B cell (primary cell): ENCODE measurements at regions not wholly inside any gene's neighbourhood (a gene's known extent, or its start where the extent isn't known, plus 50 kb on each side); places are given as distances from the start of the nearest gene placed in this dataset.

Experiments used
- ATAC-seq: fragments of 200-7000 bp; cut with Tn5 transposase; one replicate; pipeline ENCODE4 v1.10.0; 2021; ENCODE audit warnings: low read depth, mild to moderate bottlenecking, moderate number of reproducible peaks, moderate library complexity
- CTCF ChIA-PET: fragments of 350-600 bp; sonication (Branson Sonifier 250); formaldehyde crosslinking; loops from one replicate; lab custom pipeline; 2021; ENCODE audit warnings: antibody characterized with exemption, inconsistent platforms; lab: Charles Lee
- POLR2A ChIA-PET: fragments of 350-600 bp; sonication (Branson Sonifier 250); formaldehyde crosslinking; loops from one replicate; lab custom pipeline; 2021; ENCODE audit warnings: antibody characterized with exemption; lab: Charles Lee
- DNase-seq: peaks from one replicate; pipeline ENCODE4 v3.0.0; 2013
- H2AFZ ChIP-seq: 2 replicates; pipeline ENCODE4 v1.6.1; 2012; ENCODE audit warnings: mild to moderate bottlenecking, low read depth, low read length; ENCODE audit not compliant: insufficient read depth, poor library complexity, severe bottlenecking
- H3K27ac ChIP-seq, 2 donors: 1 replicate in 1 of 2; 2 replicates in 1 of 2; pipeline ENCODE4 v1.5.1; 2012 to 2013; ENCODE audit warnings: low read length in 2 of 2, mild to moderate bottlenecking in 2 of 2, moderate library complexity in 1 of 2
- H3K27me3 ChIP-seq, 4 experiments: fragments of 200-600 bp in 1 of 4; sonication (generic) in 1 of 4; replicated peaks in 1 of 4; 1 replicate in 2 of 4; 2 replicates in 2 of 4; pipeline versions ENCODE4 v1.6.1 to v1.7.0; 2013 to 2016; ENCODE audit warnings: low read length in 3 of 4, mild to moderate bottlenecking in 2 of 4, mixed read lengths in 1 of 4, moderate library complexity in 1 of 4; ENCODE audit not compliant: insufficient read depth in 4 of 4, control insufficient read depth in 3 of 4; ENCODE audit errors: control extremely low read depth in 1 of 4
- H3K36me3 ChIP-seq, 2 experiments: replicated peaks in 1 of 2; 1 replicate in 1 of 2; 2 replicates in 1 of 2; pipeline versions ENCODE4 v1.6.1 to v1.7.1; 2013; ENCODE audit warnings: low read length in 1 of 2; ENCODE audit not compliant: insufficient read depth in 2 of 2, control insufficient read depth in 1 of 2; ENCODE audit errors: control extremely low read depth in 1 of 2, extremely low read depth in 1 of 2
- H3K4me1 ChIP-seq, 2 donors: fragments of 200-600 bp in 1 of 2; sonication (generic) in 1 of 2; 1 replicate in 1 of 2; 2 replicates in 1 of 2; pipeline versions ENCODE4 v1.5.1 to v1.6.1; 2013 to 2017; ENCODE audit warnings: low read length in 2 of 2; ENCODE audit not compliant: control insufficient read depth in 2 of 2, insufficient read depth in 2 of 2
- H3K4me2 ChIP-seq: replicated peaks from 2 replicates; pipeline ENCODE3; 2012; ENCODE audit warnings: mild to moderate bottlenecking, low read depth, low read length; ENCODE audit not compliant: poor library complexity, severe bottlenecking
- H3K4me3 ChIP-seq, 5 experiments: fragments of 200-600 bp in 1 of 5; sonication (generic) in 1 of 5; 1 replicate in 3 of 5; 2 replicates in 2 of 5; pipeline versions ENCODE4 v1.5.1 to v1.7.0; 2011 to 2016; ENCODE audit warnings: low read length in 4 of 5, mild to moderate bottlenecking in 4 of 5, low read depth in 2 of 5, control low read depth in 1 of 5, moderate library complexity in 1 of 5; ENCODE audit not compliant: insufficient read depth in 1 of 5; ENCODE audit errors: control extremely low read depth in 1 of 5, extremely low read depth in 1 of 5
- H3K79me2 ChIP-seq: fragments of 200-600 bp; sonication (generic); one replicate; pipeline ENCODE4 v1.6.0; 2016; ENCODE audit warnings: low read length; ENCODE audit not compliant: control insufficient read depth, insufficient read depth
- H3K9ac ChIP-seq: fragments of 200-600 bp; sonication (generic); 2 replicates; pipeline ENCODE4 v1.6.1; 2017; ENCODE audit warnings: mild to moderate bottlenecking, low read length, moderate library complexity
- H3K9me3 ChIP-seq, 3 donors: one replicate each; pipeline versions ENCODE4 v1.6.1 to v1.7.1; 2013; ENCODE audit warnings: low read length in 2 of 3; ENCODE audit not compliant: control insufficient read depth in 2 of 3, insufficient read depth in 1 of 3; ENCODE audit errors: control extremely low read depth in 1 of 3
- H4K20me1 ChIP-seq: 2 replicates; pipeline ENCODE4 v1.6.0; 2012; ENCODE audit warnings: mild to moderate bottlenecking, low read length; ENCODE audit not compliant: insufficient read depth, control insufficient read depth, poor library complexity, severe bottlenecking
- H3K27ac Mint-ChIP-seq: one replicate; pipeline ENCODE4 v1.8.0; 2021; ENCODE audit warnings: mixed read lengths
- H3K27me3 Mint-ChIP-seq: one replicate; pipeline ENCODE4 v1.8.0; 2021; ENCODE audit warnings: mixed read lengths
- H3K4me1 Mint-ChIP-seq: one replicate; pipeline ENCODE4 v1.8.0; 2021; ENCODE audit warnings: mixed read lengths
- H3K4me3 Mint-ChIP-seq: one replicate; pipeline ENCODE4 v1.8.0; 2021; ENCODE audit warnings: mixed read lengths
- H3K9me3 Mint-ChIP-seq: one replicate; pipeline ENCODE4 v1.8.0; 2022; ENCODE audit warnings: mixed read lengths; ENCODE audit not compliant: insufficient read depth
- EZH2 ChIP-seq: IDR thresholded peaks from 2 replicates; pipeline ENCODE4 v1.6.1; 2012; ENCODE audit warnings: borderline replicate concordance, low read depth, mild to moderate bottlenecking, moderate library complexity, low read length; ENCODE audit not compliant: insufficient read depth, poor library complexity, severe bottlenecking
- WGBS: methylation state at CpG from one replicate; pipeline ENCODE4 v1.1.5; 2013; ENCODE audit warnings: missing lambda C conversion rate; ENCODE audit not compliant: insufficient coverage; 5-methylcytosine and 5-hydroxymethylcytosine counted together
- intact Hi-C: fragments of 100-400 bp; cut with micrococcal nuclease; formaldehyde crosslinking; loops from one replicate; pipeline ENCODE4 v1.10.0; 2022
- TF ChIP-seq, protein P1 (sequence below): fragments of 200-600 bp; IDR thresholded peaks from one replicate; pipeline ENCODE4 v1.8.0; 2022; ENCODE audit warnings: antibody characterized with exemption, mild to moderate bottlenecking

- Mint-ChIP-seq H3K27ac (no peak overlapping the region), H3K4me3 (no peak overlapping the region), H3K9me3 (no peaks in the 10 kb centered on the region), H3K27me3 (no peaks in the 10 kb centered on the region), H3K4me1 (no peaks in the 10 kb centered on the region)
- H3K27me3 ChIP-seq, result no peaks in the 10 kb centered on the region
- ATAC-seq, result no peak
- no peak overlapping the region for H3K4me2 ChIP-seq
- H2AFZ ChIP-seq, result no peak overlapping the region
- H3K9ac ChIP-seq, result no peak overlapping the region
- no peaks in the 10 kb centered on the region for H4K20me1 ChIP-seq
- H3K36me3 ChIP-seq, result no peaks in the 10 kb centered on the region
- no peaks in the 10 kb centered on the region for H3K4me1 ChIP-seq
- TF ChIP-seq EZH2, result no peak
- TF ChIP-seq, protein P1, sequence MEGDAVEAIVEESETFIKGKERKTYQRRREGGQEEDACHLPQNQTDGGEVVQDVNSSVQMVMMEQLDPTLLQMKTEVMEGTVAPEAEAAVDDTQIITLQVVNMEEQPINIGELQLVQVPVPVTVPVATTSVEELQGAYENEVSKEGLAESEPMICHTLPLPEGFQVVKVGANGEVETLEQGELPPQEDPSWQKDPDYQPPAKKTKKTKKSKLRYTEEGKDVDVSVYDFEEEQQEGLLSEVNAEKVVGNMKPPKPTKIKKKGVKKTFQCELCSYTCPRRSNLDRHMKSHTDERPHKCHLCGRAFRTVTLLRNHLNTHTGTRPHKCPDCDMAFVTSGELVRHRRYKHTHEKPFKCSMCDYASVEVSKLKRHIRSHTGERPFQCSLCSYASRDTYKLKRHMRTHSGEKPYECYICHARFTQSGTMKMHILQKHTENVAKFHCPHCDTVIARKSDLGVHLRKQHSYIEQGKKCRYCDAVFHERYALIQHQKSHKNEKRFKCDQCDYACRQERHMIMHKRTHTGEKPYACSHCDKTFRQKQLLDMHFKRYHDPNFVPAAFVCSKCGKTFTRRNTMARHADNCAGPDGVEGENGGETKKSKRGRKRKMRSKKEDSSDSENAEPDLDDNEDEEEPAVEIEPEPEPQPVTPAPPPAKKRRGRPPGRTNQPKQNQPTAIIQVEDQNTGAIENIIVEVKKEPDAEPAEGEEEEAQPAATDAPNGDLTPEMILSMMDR, result no peak
- WGBS, result no CpG with 5 or more reads among the region's 2 CpGs
- no peaks in the 10 kb centered on the region for H3K79me2 ChIP-seq
- intact Hi-C loops, result no loop called here
- ChIA-PET CTCF (no interaction called here), POLR2A (no interaction called here)
- H3K9me3 ChIP-seq, result no peaks in the 10 kb centered on the region
- DNase-seq, result no peak
- H3K27ac ChIP-seq, result no peak overlapping the region
- no peak overlapping the region for H3K4me3 ChIP-seq
Observed at GRCh38 chrY:7968293-7968692, 1056.7 kb upstream of the AMELY start.

DNA sequence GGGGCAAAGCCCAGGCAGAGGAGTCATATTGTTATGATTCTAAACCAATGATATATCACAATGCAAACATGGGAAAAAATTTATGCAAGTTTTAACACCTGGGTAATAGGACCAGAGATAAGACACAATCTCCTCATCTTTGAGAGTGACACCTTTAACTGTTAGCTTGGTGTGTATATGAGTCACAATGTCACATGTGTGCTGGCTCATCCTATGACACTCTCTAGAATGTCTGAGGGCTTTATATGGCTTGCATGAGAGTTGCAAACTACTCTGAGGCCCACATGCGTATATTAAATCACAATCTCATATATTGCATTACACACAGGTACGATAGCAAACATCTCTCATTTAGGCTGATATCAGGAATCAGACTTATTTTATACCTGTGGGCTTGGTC is 1055.4 kb upstream of the AMELY start:
- H3K4me3 Mint-ChIP-seq, result no peak overlapping the region
- no peaks in the 10 kb centered on the region for H3K9me3 Mint-ChIP-seq
- no peaks in the 10 kb centered on the region for H3K27me3 Mint-ChIP-seq
- Histone ChIP-seq H3K4me3 (no peak overlapping the region), H3K9me3 (no peaks in the 10 kb centered on the region), H3K27me3 (no peaks in the 10 kb centered on the region), H3K79me2 (no peaks in the 10 kb centered on the region), H3K4me1 (no peaks in the 10 kb centered on the region), H3K4me2 (no peak overlapping the region), H3K27ac (no peak overlapping the region), H3K36me3 (no peaks in the 10 kb centered on the region), H2AFZ (no peak overlapping the region), H4K20me1 (no peaks in the 10 kb centered on the region), H3K9ac (no peak overlapping the region)
- POLR2A ChIA-PET, result no interaction called here
- no peak for DNase-seq
- no peak for ATAC-seq
- no peak overlapping the region for H3K27ac Mint-ChIP-seq
- intact Hi-C loops, result no loop called here
- TF ChIP-seq, protein P1, result no peak
- TF ChIP-seq EZH2, result no peak
- CTCF ChIA-PET, result no interaction called here
- no CpG with 5 or more reads among the region's 2 CpGs for WGBS
- H3K4me1 Mint-ChIP-seq, result no peaks in the 10 kb centered on the region
